K562 (cell line): ENCODE measurements at regions not wholly inside any gene's neighbourhood (a gene's known extent, or its start where the extent isn't known, plus 50 kb on each side); places are given as distances from the start of the nearest gene placed in this dataset.

Source experiments
- ATAC-seq: fragments of 200-7000 bp; cut with Tn5 transposase; 3 replicates; pipeline ENCODE4 v1.9.1; 2020; ENCODE audit warnings: moderate library complexity
- BruUV-seq: library from RNA; stranded (reverse); fragments of 400-500 nt; replicated peaks from 2 replicates; lab custom pipeline; 2021; lab: Mats Ljungman, UMichigan
- CTCF ChIA-PET: fragments of 300-600 bp; formaldehyde crosslinking; extraction: SDS; loops from one replicate; lab custom pipeline; 2021; ENCODE audit warnings: low intra/inter-chr PET ratio; lab: Yijun Ruan, JAX
- POLR2A ChIA-PET: fragments of 300-600, 350-650 bp; sonication (Branson Sonifier 250); formaldehyde crosslinking; extraction: SDS; loops from one replicate; lab custom pipeline; 2021; ENCODE audit warnings: antibody characterized with exemption, inconsistent platforms; lab: Yijun Ruan, JAX
- DNase-seq, 4 experiments: peaks; one replicate each; pipeline versions ENCODE4 v3.0.0 to v3.0.0-alpha.2; 2011 to 2018; ENCODE audit warnings: low spot score in 3 of 4, mixed read lengths in 3 of 4; ENCODE audit errors: extremely low read depth in 1 of 4
- FAIRE-seq: peaks from 2 replicates; lab custom pipeline; 2011; peaks lifted over from hg19 to GRCh38; lab: Jason Lieb, UNC
- H2AFZ ChIP-seq: 2 replicates; pipeline ENCODE4 v1.6.0; 2011; ENCODE audit warnings: low read depth, low read length, control low read depth, inconsistent platforms
- H3K27ac ChIP-seq: fragments of 200-600 bp; 3 replicates; pipeline ENCODE4 v1.8.0; 2011; ENCODE audit warnings: low read depth, mild to moderate bottlenecking, control low read depth, inconsistent platforms, low read length, moderate library complexity, mixed read lengths; ENCODE audit errors: extremely low read depth
- H3K27me3 ChIP-seq, 2 experiments: fragments of 300-600 bp in 1 of 2; 2 replicates in 1 of 2; 3 replicates in 1 of 2; pipeline versions ENCODE4 v1.6.0 to v1.8.0; 2011; ENCODE audit warnings: inconsistent platforms in 2 of 2, low read length in 2 of 2, mild to moderate bottlenecking in 1 of 2, mixed read lengths in 1 of 2, moderate library complexity in 1 of 2; ENCODE audit not compliant: control insufficient read depth in 2 of 2, insufficient read depth in 2 of 2
- H3K36me3 ChIP-seq: fragments of 300-600 bp; 3 replicates; pipeline ENCODE4 v1.8.0; 2011; ENCODE audit warnings: mild to moderate bottlenecking, low read length, inconsistent platforms; ENCODE audit not compliant: control insufficient read depth, insufficient read depth
- H3K4me1 ChIP-seq, 2 experiments: fragments of 200-600 bp in 1 of 2; replicated peaks in 1 of 2; 2 replicates in 1 of 2; 3 replicates in 1 of 2; pipeline versions ENCODE4 v1.5.1 to v1.8.0; 2011; ENCODE audit warnings: inconsistent platforms in 2 of 2, low read length in 2 of 2, mild to moderate bottlenecking in 1 of 2, mixed read lengths in 1 of 2, moderate library complexity in 1 of 2; ENCODE audit not compliant: control insufficient read depth in 2 of 2, insufficient read depth in 2 of 2
- H3K4me2 ChIP-seq: 2 replicates; pipeline ENCODE4 v1.6.1; 2011; ENCODE audit warnings: low read length, control low read depth, inconsistent platforms, mixed read lengths; ENCODE audit not compliant: insufficient read depth
- H3K4me3 ChIP-seq: fragments of 200-600 bp; sonication (generic), shearing (Covaris generic); 2 replicates; pipeline ENCODE4 v1.5.1; 2016; ENCODE audit warnings: control low read depth, inconsistent platforms
- H3K79me2 ChIP-seq: fragments of 200-600 bp; 3 replicates; pipeline ENCODE4 v1.8.0; 2011; ENCODE audit warnings: low read length, inconsistent platforms; ENCODE audit not compliant: control insufficient read depth, insufficient read depth
- H3K9ac ChIP-seq, 2 experiments: 2 replicates each; pipeline versions ENCODE4 v1.6.0 to v1.6.1; 2011; ENCODE audit warnings: low read depth in 2 of 2, low read length in 2 of 2, control low read depth in 1 of 2, inconsistent platforms in 1 of 2, mild to moderate bottlenecking in 1 of 2, mixed read lengths in 1 of 2; ENCODE audit not compliant: insufficient read depth in 1 of 2
- H3K9me1 ChIP-seq: one replicate; pipeline ENCODE4 v1.6.0; 2011; ENCODE audit warnings: inconsistent platforms, mild to moderate bottlenecking, low read length, moderate library complexity; ENCODE audit not compliant: control insufficient read depth, insufficient read depth
- H3K9me3 ChIP-seq: replicated peaks from 2 replicates; pipeline ENCODE4 v1.5.1; 2011; ENCODE audit warnings: low read depth, low read length, inconsistent platforms; ENCODE audit not compliant: control insufficient read depth, insufficient read depth
- H4K20me1 ChIP-seq: replicated peaks from 2 replicates; pipeline ENCODE4 v1.6.1; 2011; ENCODE audit warnings: low read length, inconsistent platforms, mixed read lengths; ENCODE audit not compliant: control insufficient read depth, insufficient read depth
- BDP1 ChIP-seq: IDR thresholded peaks from 3 replicates; pipeline ENCODE4 v1.6.1; 2011; ENCODE audit not compliant: insufficient read length, insufficient read depth
- CHCHD3 ChIP-seq: fragments of 250-450 bp; sonication (Bioruptor Pico); IDR thresholded peaks from 2 replicates; pipeline ENCODE4 v2.1.2; 2022; ENCODE audit warnings: mild to moderate bottlenecking
- ESRRB ChIP-seq: fragments of 250-450 bp; sonication (Bioruptor Pico); IDR thresholded peaks from 2 replicates; pipeline ENCODE4 v1.5.0; 2020; ENCODE audit warnings: mild to moderate bottlenecking, moderate library complexity, borderline replicate concordance
- NCOR1 ChIP-seq: fragments of 450-650 bp; IDR thresholded peaks from 2 replicates; pipeline ENCODE4 v1.6.1; 2016; ENCODE audit warnings: mild to moderate bottlenecking, moderate library complexity
- NEUROD1 ChIP-seq: fragments of 150-350 bp; IDR thresholded peaks from 2 replicates; pipeline ENCODE4 v1.6.1; 2014; ENCODE audit warnings: borderline replicate concordance, low read length, low read depth; ENCODE audit not compliant: partially characterized antibody
- PCBP1 ChIP-seq: fragments of 200-400 bp; formaldehyde crosslinking; IDR thresholded peaks from 2 replicates; pipeline ENCODE4 v1.6.1; 2018; ENCODE audit warnings: mild to moderate bottlenecking, low read depth, low read length; ENCODE audit not compliant: poor library complexity, severe bottlenecking
- ZNF174 ChIP-seq: fragments of 250-450 bp; sonication (Bioruptor Pico); IDR thresholded peaks from 2 replicates; pipeline ENCODE4 v1.4.0; 2020; ENCODE audit warnings: mild to moderate bottlenecking
- ZNF212 ChIP-seq: fragments of 450-650 bp; formaldehyde crosslinking; IDR thresholded peaks from 2 replicates; pipeline ENCODE4 v1.4.0; 2020; ENCODE audit warnings: mild to moderate bottlenecking
- ZNF217 ChIP-seq: sonication (generic); formaldehyde crosslinking; IDR thresholded peaks from 2 replicates; pipeline ENCODE4 v1.8.0; 2022; ENCODE audit warnings: mild to moderate bottlenecking, missing genetic modification reagents
- ZNF57 ChIP-seq: fragments of 450-650 bp; formaldehyde crosslinking; IDR thresholded peaks from 2 replicates; pipeline ENCODE4 v1.4.0; 2020; ENCODE audit warnings: mild to moderate bottlenecking, moderate library complexity
- WGBS: fragments of 100-300 bp; shearing (Covaris generic); methylation state at CpG from one replicate; pipeline ENCODE4 v1.1.6; 2016; ENCODE audit warnings: low coverage, mixed read lengths; ENCODE audit not compliant: insufficient coverage; ENCODE audit errors: missing lambda C conversion rate; 5-methylcytosine and 5-hydroxymethylcytosine counted together
- in situ Hi-C: fragments of 300-500 bp; cut with MboI; formaldehyde crosslinking; loops from 4 replicates; pipeline ENCODE4 v1.15.0; 2018; ENCODE audit warnings: inconsistent platforms, mixed read lengths
- intact Hi-C: fragments of 100-400 bp; cut with micrococcal nuclease; formaldehyde crosslinking; loops from 2 replicates; pipeline ENCODE4 v1.14.2; 2022
- TF ChIP-seq, protein P1 (sequence below): sonication (generic); formaldehyde crosslinking; IDR thresholded peaks from 2 replicates; pipeline ENCODE4 v1.8.0; 2023; ENCODE audit warnings: missing genetic modification reagents, mild to moderate bottlenecking, borderline replicate concordance

DNA sequence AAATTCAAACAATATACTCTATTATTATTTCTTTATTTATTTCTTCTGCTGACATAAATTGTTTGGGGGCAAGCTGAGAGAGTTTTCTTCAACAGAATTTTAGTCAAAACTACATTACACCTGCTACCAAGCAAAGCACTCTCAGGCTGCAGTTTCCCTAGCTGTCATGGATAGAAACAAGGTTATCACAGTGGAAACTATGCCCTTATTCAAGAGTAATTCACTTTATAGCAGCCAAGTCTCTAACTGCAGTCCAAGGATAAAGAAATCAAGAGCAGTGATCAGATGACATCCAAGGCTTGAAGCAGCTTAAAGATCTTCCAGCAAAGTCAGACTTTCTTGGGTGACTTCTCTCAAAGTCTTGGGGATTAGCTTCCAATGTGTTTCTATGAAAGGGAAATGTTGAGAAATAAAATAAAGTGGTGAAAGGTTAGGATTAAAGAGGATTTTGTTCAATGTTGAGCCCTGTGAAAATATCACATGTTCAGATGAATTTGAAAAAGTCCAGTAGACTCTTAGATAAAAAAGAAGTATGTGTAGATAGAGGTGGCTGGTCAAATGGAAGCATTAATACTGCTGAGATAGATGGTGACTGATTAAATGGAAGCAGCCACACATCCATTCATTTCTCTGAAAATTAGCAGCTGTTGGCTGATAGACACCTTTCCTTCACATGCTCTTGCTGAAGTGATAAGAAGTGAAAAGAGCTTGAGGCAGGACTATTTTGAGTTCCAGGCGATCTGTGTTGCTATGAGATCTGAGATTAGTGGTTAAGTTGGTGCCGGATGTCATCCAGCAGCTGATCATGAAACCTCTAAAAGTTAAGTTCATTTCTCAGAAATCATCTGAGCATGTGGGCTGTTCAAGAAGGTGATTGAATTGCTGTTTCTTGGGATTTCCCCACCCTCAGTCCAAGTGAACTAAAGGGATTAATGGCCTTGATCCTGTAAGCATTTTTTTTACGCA is 257.8 kb upstream of the BTG1 start:
- Histone ChIP-seq H3K36me3 (no peaks in the 10 kb centered on the region), H3K9me1 (no peaks in the 10 kb centered on the region), H3K27me3 (no peaks in the 10 kb centered on the region), H4K20me1 (no peaks in the 10 kb centered on the region), H3K4me1 (peaks cover 7 to 37% of the 10 kb centered on the region in 2 experiments), H3K9ac (0 out of 4 replicates have a peak overlapping the region, but pooled peaks of 1 of the 2 experiments have one; percentile 8), H3K79me2 (no peaks in the 10 kb centered on the region), H2AFZ (no peak overlapping the region), H3K27ac (peak overlapping the region; percentile 45; the same call in 2 of the 3 replicates), H3K9me3 (0 out of 2 replicates have a peak, but pooled peaks cover under 1% of the 10 kb centered on the region), H3K4me2 (peak overlapping the region; percentile 44; the same call in 1 of the 2 replicates), H3K4me3 (no peak overlapping the region)
- POLR2A ChIA-PET = interaction anchor here (0.7 to 3.9 kb wide), 12 partner anchors 11 to 270 kb away, joined by 3 to 47 read pairs (median 3); partner anchors contain the start of gene BTG1
- in situ Hi-C loops = no loop called here
- FAIRE-seq (peak; percentile 98), ATAC-seq (peak; percentile 80), DNase-seq (peak; percentile 71 to 95 (median 78))
- 2% methylated on average over 3 of the region's 3 CpGs for WGBS
- intact Hi-C loops = loop anchor here (1.0 to 10.0 kb wide), 8 partner anchors 45 to 1019 kb away; partner anchors contain the start of gene BTG1
- no TSS peak for BruUV-seq
- CTCF ChIA-PET = no interaction called here
- peak; percentile 76 for TF ChIP-seq NEUROD1
- TF ChIP-seq ZNF57 (CRISPR knock-in tag) = no peak
- TF ChIP-seq PCBP1 = no peak
- TF ChIP-seq ZNF217 = no peak
- no peak for TF ChIP-seq ESRRB (CRISPR knock-in tag)
- TF ChIP-seq, protein P1, sequence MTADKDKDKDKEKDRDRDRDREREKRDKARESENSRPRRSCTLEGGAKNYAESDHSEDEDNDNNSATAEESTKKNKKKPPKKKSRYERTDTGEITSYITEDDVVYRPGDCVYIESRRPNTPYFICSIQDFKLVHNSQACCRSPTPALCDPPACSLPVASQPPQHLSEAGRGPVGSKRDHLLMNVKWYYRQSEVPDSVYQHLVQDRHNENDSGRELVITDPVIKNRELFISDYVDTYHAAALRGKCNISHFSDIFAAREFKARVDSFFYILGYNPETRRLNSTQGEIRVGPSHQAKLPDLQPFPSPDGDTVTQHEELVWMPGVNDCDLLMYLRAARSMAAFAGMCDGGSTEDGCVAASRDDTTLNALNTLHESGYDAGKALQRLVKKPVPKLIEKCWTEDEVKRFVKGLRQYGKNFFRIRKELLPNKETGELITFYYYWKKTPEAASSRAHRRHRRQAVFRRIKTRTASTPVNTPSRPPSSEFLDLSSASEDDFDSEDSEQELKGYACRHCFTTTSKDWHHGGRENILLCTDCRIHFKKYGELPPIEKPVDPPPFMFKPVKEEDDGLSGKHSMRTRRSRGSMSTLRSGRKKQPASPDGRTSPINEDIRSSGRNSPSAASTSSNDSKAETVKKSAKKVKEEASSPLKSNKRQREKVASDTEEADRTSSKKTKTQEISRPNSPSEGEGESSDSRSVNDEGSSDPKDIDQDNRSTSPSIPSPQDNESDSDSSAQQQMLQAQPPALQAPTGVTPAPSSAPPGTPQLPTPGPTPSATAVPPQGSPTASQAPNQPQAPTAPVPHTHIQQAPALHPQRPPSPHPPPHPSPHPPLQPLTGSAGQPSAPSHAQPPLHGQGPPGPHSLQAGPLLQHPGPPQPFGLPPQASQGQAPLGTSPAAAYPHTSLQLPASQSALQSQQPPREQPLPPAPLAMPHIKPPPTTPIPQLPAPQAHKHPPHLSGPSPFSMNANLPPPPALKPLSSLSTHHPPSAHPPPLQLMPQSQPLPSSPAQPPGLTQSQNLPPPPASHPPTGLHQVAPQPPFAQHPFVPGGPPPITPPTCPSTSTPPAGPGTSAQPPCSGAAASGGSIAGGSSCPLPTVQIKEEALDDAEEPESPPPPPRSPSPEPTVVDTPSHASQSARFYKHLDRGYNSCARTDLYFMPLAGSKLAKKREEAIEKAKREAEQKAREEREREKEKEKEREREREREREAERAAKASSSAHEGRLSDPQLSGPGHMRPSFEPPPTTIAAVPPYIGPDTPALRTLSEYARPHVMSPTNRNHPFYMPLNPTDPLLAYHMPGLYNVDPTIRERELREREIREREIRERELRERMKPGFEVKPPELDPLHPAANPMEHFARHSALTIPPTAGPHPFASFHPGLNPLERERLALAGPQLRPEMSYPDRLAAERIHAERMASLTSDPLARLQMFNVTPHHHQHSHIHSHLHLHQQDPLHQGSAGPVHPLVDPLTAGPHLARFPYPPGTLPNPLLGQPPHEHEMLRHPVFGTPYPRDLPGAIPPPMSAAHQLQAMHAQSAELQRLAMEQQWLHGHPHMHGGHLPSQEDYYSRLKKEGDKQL (CRISPR knock-in tag) = no peak
- no peak for TF ChIP-seq BDP1
- no peak for TF ChIP-seq CHCHD3 (CRISPR knock-in tag)
- no peak; the same call in 1 of the 2 replicates for TF ChIP-seq ZNF212 (CRISPR knock-in tag)
- TF ChIP-seq NCOR1 = peak; percentile 100
- no peak for TF ChIP-seq ZNF174 (CRISPR knock-in tag)
